ENCODE measurements at regions not wholly inside any gene's neighbourhood (a gene's known extent, or its start where the extent isn't known, plus 50 kb on each side); places are given as distances from the start of the nearest gene placed in this dataset.
"Not testable (repeated sequence)": the region's sequence is repeated elsewhere in the genome, so short reads cannot be mapped to it uniquely, and the experiment has no call there.

- DNase-seq (ENCODE audit: extremely low read depth, low read depth) = no peak
Observed at GRCh38 chr7:23887660-23888059, 177.6 kb downstream of the STK31 start.

GRCh38 chr7:23888958-23889357 lies 178.9 kb downstream of the STK31 start:
- DNase-seq (ENCODE audit: extremely low read depth, low read depth) = no peak

GRCh38 chr7:23889566-23889965 lies 179.5 kb downstream of the STK31 start:
- no peak for DNase-seq (ENCODE audit: extremely low read depth, low read depth)

- no peak for DNase-seq (ENCODE audit: extremely low read depth, low read depth)
Observed at GRCh38 chr7:23892019-23892418, 182.0 kb downstream of the STK31 start.

- DNase-seq (ENCODE audit: extremely low read depth, low read depth) = no peak
Observed at GRCh38 chr7:23893176-23893941, 183.3 kb downstream of the STK31 start.

GRCh38 chr7:23893942-23894891 lies 184.2 kb downstream of the STK31 start:
- DNase-seq (ENCODE audit: extremely low read depth, low read depth) = no peak

GRCh38 chr7:23894892-23895569 lies 185.0 kb downstream of the STK31 start:
- no peak for DNase-seq (ENCODE audit: extremely low read depth, low read depth)

- DNase-seq (ENCODE audit: extremely low read depth, low read depth) = no peak
Observed at GRCh38 chr7:23895666-23896096, 185.7 kb downstream of the STK31 start.

- DNase-seq (ENCODE audit: extremely low read depth, low read depth) = no peak
Observed at GRCh38 chr7:23898619-23899018, 188.6 kb downstream of the STK31 start.

- not testable (repeated sequence) for DNase-seq (ENCODE audit: extremely low read depth, low read depth)
Observed at GRCh38 chr7:23904901-23905300, 194.9 kb downstream of the STK31 start.

GRCh38 chr7:23907012-23907411 lies 197.0 kb downstream of the STK31 start:
- no peak for DNase-seq (ENCODE audit: extremely low read depth, low read depth)

GRCh38 chr7:23909426-23909825 lies 199.4 kb downstream of the STK31 start:
- DNase-seq (ENCODE audit: extremely low read depth, low read depth) = no peak

GRCh38 chr7:23912065-23912464 lies 202.0 kb downstream of the STK31 start:
- DNase-seq (ENCODE audit: extremely low read depth, low read depth) = no peak

GRCh38 chr7:23913016-23913415 lies 203.0 kb downstream of the STK31 start:
- no peak for DNase-seq (ENCODE audit: extremely low read depth, low read depth)

GRCh38 chr7:23915236-23915635 lies 205.2 kb downstream of the STK31 start:
- DNase-seq (ENCODE audit: extremely low read depth, low read depth) = no peak

GRCh38 chr7:23918286-23918685 lies 208.3 kb downstream of the STK31 start:
- no peak for DNase-seq (ENCODE audit: extremely low read depth, low read depth)

- DNase-seq (ENCODE audit: extremely low read depth, low read depth) = no peak
Observed at GRCh38 chr7:23918856-23919255, 208.8 kb downstream of the STK31 start.

GRCh38 chr7:23925088-23925487 lies 215.1 kb downstream of the STK31 start:
- DNase-seq (ENCODE audit: extremely low read depth, low read depth) = no peak

GRCh38 chr7:23927709-23928417 lies 217.8 kb downstream of the STK31 start:
- DNase-seq (ENCODE audit: extremely low read depth, low read depth) = no peak

GRCh38 chr7:23928418-23928775 lies 218.4 kb downstream of the STK31 start:
- DNase-seq (ENCODE audit: extremely low read depth, low read depth) = no peak

- no peak for DNase-seq (ENCODE audit: extremely low read depth, low read depth)
Observed at GRCh38 chr7:23930312-23930711, 220.3 kb downstream of the STK31 start.

All from NCI-H460 (cell line).